Keratinocyte (primary cell): ENCODE measurements at regions not wholly inside any gene's neighbourhood (a gene's known extent, or its start where the extent isn't known, plus 50 kb on each side); places are given as distances from the start of the nearest gene placed in this dataset.

Source experiments
- CTCF ChIP-seq, 3 experiments: IDR thresholded peaks in 1 of 3; conservative IDR thresholded peaks in 1 of 3; optimal IDR thresholded peaks in 1 of 3; 2 replicates in 2 of 3; 3 replicates in 1 of 3; pipeline versions ENCODE3 to v1.5.1; 2011; ENCODE audit warnings: low read length in 3 of 3, mild to moderate bottlenecking in 3 of 3, moderate library complexity in 2 of 3, control low read depth in 1 of 3, inconsistent platforms in 1 of 3; ENCODE audit not compliant: insufficient read depth in 2 of 3; ENCODE audit errors: extremely low read depth in 1 of 3
- EZH2 ChIP-seq: IDR thresholded peaks from one replicate; pipeline ENCODE4 v1.6.1; 2012; ENCODE audit warnings: inconsistent platforms, mild to moderate bottlenecking, low read length, moderate library complexity

- TF ChIP-seq CTCF (optimal IDR thresholded peaks at IDR 0.05 in 1 of 3, IDR thresholded peaks at IDR 0.05 in 1 of 3, conservative IDR thresholded peaks at IDR 0.05 in 1 of 3; ENCODE audit: extremely low read depth in 1 of 3, insufficient read depth in 2 of 3, low read length in 3 of 3): no peak
- TF ChIP-seq EZH2: no peak
Measured at GRCh38 chr9:83133316-83133715, 70.4 kb upstream of the RASEF start.
